HL-60 (cell line): ENCODE measurements at regions not wholly inside any gene's neighbourhood (a gene's known extent, or its start where the extent isn't known, plus 50 kb on each side); places are given as distances from the start of the nearest gene placed in this dataset.

ENCODE experiments used
- DNase-seq, 2 experiments: peaks; one replicate each; pipeline ENCODE4 v3.0.0-alpha.2; 2010 to 2020; ENCODE audit warnings: low read depth in 1 of 2, low spot score in 1 of 2
- H3K27ac ChIP-seq: fragments of 250-450 bp; sonication (Bioruptor Pico); replicated peaks from 2 replicates; pipeline ENCODE4 v1.5.1; 2020; ENCODE audit warnings: mild to moderate bottlenecking, moderate library complexity
- H3K27me3 ChIP-seq: fragments of 250-450 bp; sonication (Bioruptor Pico); 2 replicates; pipeline ENCODE4 v1.5.1; 2021; ENCODE audit warnings: mild to moderate bottlenecking, moderate library complexity; ENCODE audit not compliant: insufficient read depth, poor library complexity, severe bottlenecking
- H3K4me3 ChIP-seq: replicated peaks from 2 replicates; pipeline ENCODE4 v1.5.1; 2011; ENCODE audit warnings: mild to moderate bottlenecking, control low read depth, low read length; ENCODE audit not compliant: insufficient read depth
- GABPA ChIP-seq: IDR thresholded peaks from 2 replicates; pipeline ENCODE4 v1.6.1; 2012; ENCODE audit warnings: low read depth
- POLR2AphosphoS5 ChIP-seq: IDR thresholded peaks from 2 replicates; pipeline ENCODE4 v1.6.1; 2012; ENCODE audit warnings: low read depth
- SPI1 ChIP-seq: IDR thresholded peaks from 2 replicates; pipeline ENCODE4 v1.6.1; 2012; ENCODE audit warnings: low read depth, mild to moderate bottlenecking, borderline replicate concordance
- TF ChIP-seq, protein P1 (sequence below): IDR thresholded peaks from 2 replicates; pipeline ENCODE4 v1.6.1; 2012; ENCODE audit warnings: low read depth; ENCODE audit not compliant: insufficient replicate concordance
- TF ChIP-seq, protein P2 (sequence below): IDR thresholded peaks from one replicate; pipeline ENCODE4 v1.5.1; 2011; ENCODE audit warnings: low read length, control low read depth, inconsistent platforms; ENCODE audit not compliant: insufficient read depth

GRCh38 chr22:44439356-44440223 is 58.4 kb downstream of the RTL6 start:
- no peaks in the 10 kb centered on the region for H3K27me3 ChIP-seq
- TF ChIP-seq GABPA = no peak
- TF ChIP-seq, protein P1, sequence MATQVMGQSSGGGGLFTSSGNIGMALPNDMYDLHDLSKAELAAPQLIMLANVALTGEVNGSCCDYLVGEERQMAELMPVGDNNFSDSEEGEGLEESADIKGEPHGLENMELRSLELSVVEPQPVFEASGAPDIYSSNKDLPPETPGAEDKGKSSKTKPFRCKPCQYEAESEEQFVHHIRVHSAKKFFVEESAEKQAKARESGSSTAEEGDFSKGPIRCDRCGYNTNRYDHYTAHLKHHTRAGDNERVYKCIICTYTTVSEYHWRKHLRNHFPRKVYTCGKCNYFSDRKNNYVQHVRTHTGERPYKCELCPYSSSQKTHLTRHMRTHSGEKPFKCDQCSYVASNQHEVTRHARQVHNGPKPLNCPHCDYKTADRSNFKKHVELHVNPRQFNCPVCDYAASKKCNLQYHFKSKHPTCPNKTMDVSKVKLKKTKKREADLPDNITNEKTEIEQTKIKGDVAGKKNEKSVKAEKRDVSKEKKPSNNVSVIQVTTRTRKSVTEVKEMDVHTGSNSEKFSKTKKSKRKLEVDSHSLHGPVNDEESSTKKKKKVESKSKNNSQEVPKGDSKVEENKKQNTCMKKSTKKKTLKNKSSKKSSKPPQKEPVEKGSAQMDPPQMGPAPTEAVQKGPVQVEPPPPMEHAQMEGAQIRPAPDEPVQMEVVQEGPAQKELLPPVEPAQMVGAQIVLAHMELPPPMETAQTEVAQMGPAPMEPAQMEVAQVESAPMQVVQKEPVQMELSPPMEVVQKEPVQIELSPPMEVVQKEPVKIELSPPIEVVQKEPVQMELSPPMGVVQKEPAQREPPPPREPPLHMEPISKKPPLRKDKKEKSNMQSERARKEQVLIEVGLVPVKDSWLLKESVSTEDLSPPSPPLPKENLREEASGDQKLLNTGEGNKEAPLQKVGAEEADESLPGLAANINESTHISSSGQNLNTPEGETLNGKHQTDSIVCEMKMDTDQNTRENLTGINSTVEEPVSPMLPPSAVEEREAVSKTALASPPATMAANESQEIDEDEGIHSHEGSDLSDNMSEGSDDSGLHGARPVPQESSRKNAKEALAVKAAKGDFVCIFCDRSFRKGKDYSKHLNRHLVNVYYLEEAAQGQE = no peak
- TF ChIP-seq, protein P2, sequence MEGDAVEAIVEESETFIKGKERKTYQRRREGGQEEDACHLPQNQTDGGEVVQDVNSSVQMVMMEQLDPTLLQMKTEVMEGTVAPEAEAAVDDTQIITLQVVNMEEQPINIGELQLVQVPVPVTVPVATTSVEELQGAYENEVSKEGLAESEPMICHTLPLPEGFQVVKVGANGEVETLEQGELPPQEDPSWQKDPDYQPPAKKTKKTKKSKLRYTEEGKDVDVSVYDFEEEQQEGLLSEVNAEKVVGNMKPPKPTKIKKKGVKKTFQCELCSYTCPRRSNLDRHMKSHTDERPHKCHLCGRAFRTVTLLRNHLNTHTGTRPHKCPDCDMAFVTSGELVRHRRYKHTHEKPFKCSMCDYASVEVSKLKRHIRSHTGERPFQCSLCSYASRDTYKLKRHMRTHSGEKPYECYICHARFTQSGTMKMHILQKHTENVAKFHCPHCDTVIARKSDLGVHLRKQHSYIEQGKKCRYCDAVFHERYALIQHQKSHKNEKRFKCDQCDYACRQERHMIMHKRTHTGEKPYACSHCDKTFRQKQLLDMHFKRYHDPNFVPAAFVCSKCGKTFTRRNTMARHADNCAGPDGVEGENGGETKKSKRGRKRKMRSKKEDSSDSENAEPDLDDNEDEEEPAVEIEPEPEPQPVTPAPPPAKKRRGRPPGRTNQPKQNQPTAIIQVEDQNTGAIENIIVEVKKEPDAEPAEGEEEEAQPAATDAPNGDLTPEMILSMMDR = no peak
- no peak for TF ChIP-seq POLR2AphosphoS5
- no peak for TF ChIP-seq SPI1
- H3K27ac ChIP-seq = no peak overlapping the region
- DNase-seq = no peak
- no peak overlapping the region for H3K4me3 ChIP-seq

DNA sequence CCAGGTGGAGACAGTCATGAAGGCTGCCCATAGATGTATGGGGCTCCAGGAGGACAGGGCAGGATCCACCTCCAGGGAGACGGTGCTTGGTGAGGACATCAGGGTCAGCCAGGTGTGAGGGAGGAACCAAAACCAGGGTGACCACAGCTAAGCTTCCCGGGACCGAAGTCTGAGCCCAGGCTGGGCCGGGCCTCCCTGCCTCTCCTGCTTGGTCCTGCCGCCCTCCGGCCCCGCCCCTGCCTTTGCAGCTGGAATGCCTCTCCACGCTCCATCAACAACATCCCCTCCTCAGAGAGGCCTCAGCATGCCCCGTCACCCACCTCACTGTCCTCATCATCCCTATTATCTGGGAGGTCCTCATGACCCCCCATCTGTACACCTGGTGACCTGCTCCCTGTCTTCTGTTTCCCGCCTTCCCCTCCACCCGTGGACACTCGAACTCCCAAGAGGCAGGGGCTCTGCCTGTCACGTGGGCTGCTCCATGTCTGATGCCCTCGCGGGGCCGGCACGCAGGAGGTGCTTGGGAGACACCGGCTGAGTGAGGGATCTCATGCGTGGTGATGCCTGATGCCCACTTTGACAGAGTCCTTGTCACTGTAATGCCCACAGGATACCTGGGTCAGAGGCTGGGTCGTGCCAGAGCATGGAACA is 59.4 kb downstream of the RTL6 start:
- Histone ChIP-seq H3K27me3 (no peaks in the 10 kb centered on the region), H3K4me3 (no peak overlapping the region), H3K27ac (no peak overlapping the region)
- DNase-seq = no peak
- no peak for TF ChIP-seq GABPA
- no peak for TF ChIP-seq SPI1
- TF ChIP-seq POLR2AphosphoS5 = no peak
- TF ChIP-seq, protein P1 = no peak
- TF ChIP-seq, protein P2 = no peak

DNA sequence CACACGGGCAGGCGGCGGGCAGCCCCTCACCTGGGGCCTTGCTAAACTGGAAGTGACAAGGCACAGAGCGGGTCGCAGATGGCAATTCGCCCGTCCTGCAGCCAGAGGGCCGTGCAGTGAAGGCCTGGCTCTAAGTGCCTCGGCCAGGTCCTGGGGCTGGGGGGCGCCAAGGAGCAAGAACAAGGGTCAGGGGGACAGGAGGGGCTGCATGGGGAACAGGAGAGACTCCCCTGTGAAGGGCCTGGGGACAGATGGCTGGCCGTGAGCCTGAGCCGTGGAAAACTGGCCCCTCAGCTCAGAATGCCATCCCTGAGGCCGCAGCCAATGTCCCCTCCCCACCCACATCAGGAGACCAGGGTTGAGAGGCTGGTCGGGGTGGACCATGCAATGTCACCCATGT is 60.0 kb downstream of the RTL6 start:
- Histone ChIP-seq H3K27me3 (no peaks in the 10 kb centered on the region), H3K27ac (no peak overlapping the region), H3K4me3 (no peak overlapping the region)
- no peak for DNase-seq
- TF ChIP-seq POLR2AphosphoS5 (no peak), SPI1 (no peak), GABPA (no peak)
- TF ChIP-seq, protein P1 = no peak
- TF ChIP-seq, protein P2 = no peak
